DND-41 (cell line): ENCODE measurements at regions not wholly inside any gene's neighbourhood (a gene's known extent, or its start where the extent isn't known, plus 50 kb on each side); places are given as distances from the start of the nearest gene placed in this dataset.

Experiments
- EZH2 ChIP-seq: IDR thresholded peaks from 3 replicates; pipeline ENCODE4 v1.6.1; 2012; ENCODE audit warnings: borderline replicate concordance, low read depth, mild to moderate bottlenecking, moderate library complexity, low read length, inconsistent platforms; ENCODE audit not compliant: severe bottlenecking
- TF ChIP-seq, protein P1 (sequence below): IDR thresholded peaks from 2 replicates; pipeline ENCODE4 v1.5.1; 2012; ENCODE audit warnings: borderline replicate concordance, low read length, moderate library complexity, mild to moderate bottlenecking; ENCODE audit not compliant: poor library complexity, severe bottlenecking; ENCODE audit errors: extremely low read depth

DNA sequence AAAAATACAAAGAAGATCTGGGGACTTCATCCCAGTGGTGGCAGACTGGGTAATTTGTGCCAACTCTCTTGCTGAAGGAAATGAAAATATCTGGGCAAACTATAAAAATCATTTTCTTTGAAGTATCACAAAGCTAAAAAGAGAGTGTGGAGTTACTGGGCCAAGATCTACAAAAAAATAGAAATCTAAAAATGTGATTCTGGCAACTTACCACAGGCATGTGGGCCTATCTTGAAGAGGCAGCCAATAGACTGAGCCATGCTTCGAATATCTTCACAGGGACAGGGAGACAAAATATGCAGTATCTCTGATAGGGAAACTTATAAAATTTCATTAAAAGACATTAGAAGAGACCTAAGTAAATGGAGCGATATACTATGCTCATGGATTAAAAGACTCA lies 168.8 kb downstream of the RCHY1 start:
- TF ChIP-seq, protein P1, sequence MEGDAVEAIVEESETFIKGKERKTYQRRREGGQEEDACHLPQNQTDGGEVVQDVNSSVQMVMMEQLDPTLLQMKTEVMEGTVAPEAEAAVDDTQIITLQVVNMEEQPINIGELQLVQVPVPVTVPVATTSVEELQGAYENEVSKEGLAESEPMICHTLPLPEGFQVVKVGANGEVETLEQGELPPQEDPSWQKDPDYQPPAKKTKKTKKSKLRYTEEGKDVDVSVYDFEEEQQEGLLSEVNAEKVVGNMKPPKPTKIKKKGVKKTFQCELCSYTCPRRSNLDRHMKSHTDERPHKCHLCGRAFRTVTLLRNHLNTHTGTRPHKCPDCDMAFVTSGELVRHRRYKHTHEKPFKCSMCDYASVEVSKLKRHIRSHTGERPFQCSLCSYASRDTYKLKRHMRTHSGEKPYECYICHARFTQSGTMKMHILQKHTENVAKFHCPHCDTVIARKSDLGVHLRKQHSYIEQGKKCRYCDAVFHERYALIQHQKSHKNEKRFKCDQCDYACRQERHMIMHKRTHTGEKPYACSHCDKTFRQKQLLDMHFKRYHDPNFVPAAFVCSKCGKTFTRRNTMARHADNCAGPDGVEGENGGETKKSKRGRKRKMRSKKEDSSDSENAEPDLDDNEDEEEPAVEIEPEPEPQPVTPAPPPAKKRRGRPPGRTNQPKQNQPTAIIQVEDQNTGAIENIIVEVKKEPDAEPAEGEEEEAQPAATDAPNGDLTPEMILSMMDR = no peak
- TF ChIP-seq EZH2 = no peak
